ENCODE measurements at regions not wholly inside any gene's neighbourhood (a gene's known extent, or its start where the extent isn't known, plus 50 kb on each side); places are given as distances from the start of the nearest gene placed in this dataset.

GRCh38 chr2:16413285-16413684 lies 252.3 kb downstream of the CYRIA start:
- DNase-seq (ENCODE audit: low read depth in 3 of 3) = no peak

- DNase-seq (ENCODE audit: low read depth in 3 of 3) = no peak
These were observed 253.2 kb downstream of the CYRIA start for GRCh38 chr2:16412321-16413030.

GRCh38 chr2:16411788-16412187 lies 253.8 kb downstream of the CYRIA start:
- no peak for DNase-seq (ENCODE audit: low read depth in 3 of 3)

- no peak for DNase-seq (ENCODE audit: low read depth in 3 of 3)
These were observed 255.8 kb downstream of the CYRIA start for GRCh38 chr2:16409849-16410248.

- DNase-seq (ENCODE audit: low read depth in 3 of 3) = no peak
These were observed 256.6 kb downstream of the CYRIA start for GRCh38 chr2:16409006-16409390.

- no peak for DNase-seq (ENCODE audit: low read depth in 3 of 3)
These were observed 257.2 kb downstream of the CYRIA start for GRCh38 chr2:16408331-16409005.

GRCh38 chr2:16407358-16407757 lies 258.3 kb downstream of the CYRIA start:
- DNase-seq (ENCODE audit: low read depth in 3 of 3) = no peak

GRCh38 chr2:16406496-16407289 lies 258.9 kb downstream of the CYRIA start:
- DNase-seq (ENCODE audit: low read depth in 3 of 3) = no peak

- DNase-seq (ENCODE audit: low read depth in 3 of 3) = no peak
These were observed 260.1 kb downstream of the CYRIA start for GRCh38 chr2:16405551-16405950.

GRCh38 chr2:16404551-16405300 lies 260.9 kb downstream of the CYRIA start:
- DNase-seq (ENCODE audit: low read depth in 3 of 3) = no peak

- DNase-seq (ENCODE audit: low read depth in 3 of 3) = no peak
These were observed 261.5 kb downstream of the CYRIA start for GRCh38 chr2:16404146-16404545.

GRCh38 chr2:16402891-16403290 lies 262.7 kb downstream of the CYRIA start:
- DNase-seq (ENCODE audit: low read depth in 3 of 3) = no peak

GRCh38 chr2:16401761-16402300 lies 263.8 kb downstream of the CYRIA start:
- DNase-seq (ENCODE audit: low read depth in 3 of 3) = no peak

- DNase-seq (ENCODE audit: low read depth in 3 of 3) = no peak
These were observed 265.5 kb downstream of the CYRIA start for GRCh38 chr2:16400127-16400623.

GRCh38 chr2:16398486-16399043 lies 267.1 kb downstream of the CYRIA start:
- no peak for DNase-seq (ENCODE audit: low read depth in 3 of 3)

- no peak for DNase-seq (ENCODE audit: low read depth in 3 of 3)
These were observed 267.8 kb downstream of the CYRIA start for GRCh38 chr2:16397681-16398475.

- DNase-seq (ENCODE audit: low read depth in 3 of 3) = no peak
These were observed 268.6 kb downstream of the CYRIA start for GRCh38 chr2:16396986-16397385.

GRCh38 chr2:16396171-16396570 lies 269.5 kb downstream of the CYRIA start:
- no peak for DNase-seq (ENCODE audit: low read depth in 3 of 3)

- no peak for DNase-seq (ENCODE audit: low read depth in 3 of 3)
These were observed 270.0 kb downstream of the CYRIA start for GRCh38 chr2:16395601-16396000.

GRCh38 chr2:16394986-16395550 lies 270.6 kb downstream of the CYRIA start:
- DNase-seq (ENCODE audit: low read depth in 3 of 3) = no peak

Measured in stimulated activated CD4-positive, alpha-beta T cell treated with anti-CD3 and anti-CD28 coated beads, TNF-alpha, amount 100 ng/mL, for 4 hours (primary cell).